Thyroid gland (tissue), 4 donors: ENCODE measurements at regions not wholly inside any gene's neighbourhood (a gene's known extent, or its start where the extent isn't known, plus 50 kb on each side); places are given as distances from the start of the nearest gene placed in this dataset.

ENCODE experiments used
- DNase-seq, 2 donors: peaks; one replicate each; pipeline ENCODE4 v3.0.0-alpha.2; 2019
- H3K27ac ChIP-seq, 3 donors: fragments of 200-600 bp; sonication (generic); 1 replicate in 2 of 3; 2 replicates in 1 of 3; pipeline ENCODE4 v1.5.1; 2016 to 2019; ENCODE audit warnings: mild to moderate bottlenecking in 1 of 3, moderate library complexity in 1 of 3
- H3K27me3 ChIP-seq: fragments of 200-600 bp; sonication (generic); one replicate; pipeline ENCODE4 v1.5.1; 2019
- H3K36me3 ChIP-seq, 2 donors: fragments of 200-600 bp; sonication (generic); one replicate each; pipeline ENCODE4 v1.5.1; 2016 to 2019
- H3K4me1 ChIP-seq, 2 donors: fragments of 200-600 bp; sonication (generic); one replicate each; pipeline ENCODE4 v1.5.1; 2017 to 2019
- H3K4me3 ChIP-seq, 3 donors: fragments of 200-600 bp; sonication (generic); replicated peaks in 1 of 3; 1 replicate in 2 of 3; 2 replicates in 1 of 3; pipeline ENCODE4 v1.5.1; 2016; ENCODE audit warnings: mild to moderate bottlenecking in 1 of 3
- H3K9me3 ChIP-seq: fragments of 200-600 bp; sonication (generic); one replicate; pipeline ENCODE4 v1.5.1; 2017
- CTCF ChIP-seq, 6 experiments: fragments of 200-600 bp in 3 of 6; fragments of 450-650 bp in 3 of 6; sonication (generic) in 3 of 6; IDR thresholded peaks; one replicate each; pipeline ENCODE4 v1.5.1; 2016 to 2019; ENCODE audit warnings: antibody characterized with exemption in 6 of 6, mild to moderate bottlenecking in 2 of 6, inconsistent platforms in 1 of 6, moderate library complexity in 1 of 6
- POLR2A ChIP-seq, 2 donors: fragments of 450-650 bp; IDR thresholded peaks; one replicate each; pipeline ENCODE4 v1.6.1; 2017; ENCODE audit warnings: antibody characterized with exemption in 2 of 2, mild to moderate bottlenecking in 2 of 2, moderate library complexity in 1 of 2
- WGBS, 2 donors: methylation state at CpG; one replicate each; pipeline ENCODE4 v1.1.5; 2017; 5-methylcytosine and 5-hydroxymethylcytosine counted together
- intact Hi-C: fragments of 100-400 bp; cut with DNase I; formaldehyde crosslinking; loops from one replicate; pipeline ENCODE4 v1.15.1; 2023

- Histone ChIP-seq H3K4me3 (no peak overlapping the region), H3K27ac (no peak overlapping the region), H3K36me3 (no peaks in the 10 kb centered on the region), H3K27me3 (no peaks in the 10 kb centered on the region), H3K9me3 (no peaks in the 10 kb centered on the region), H3K4me1 (no peaks in the 10 kb centered on the region)
- 82 to 87% methylated on average over 4 of the region's 4 CpGs for WGBS, 2 donors
- intact Hi-C loops: no loop called here
- no peak for DNase-seq
- no peak for TF ChIP-seq POLR2A (IDR thresholded peaks at IDR 0.05)
- no peak for TF ChIP-seq CTCF (IDR thresholded peaks at IDR 0.05)
Observed at GRCh38 chr18:77187189-77187588, 54.6 kb upstream of the MBP start.

GRCh38 chr18:77191071-77191751 lies 58.4 kb upstream of the GALR1 start:
- Histone ChIP-seq H3K4me3 (no peak overlapping the region), H3K9me3 (no peaks in the 10 kb centered on the region), H3K4me1 (no peaks in the 10 kb centered on the region), H3K27ac (no peak overlapping the region), H3K27me3 (no peaks in the 10 kb centered on the region), H3K36me3 (no peaks in the 10 kb centered on the region)
- no peak for TF ChIP-seq CTCF (IDR thresholded peaks at IDR 0.05)
- no peak for TF ChIP-seq POLR2A (IDR thresholded peaks at IDR 0.05)
- 98 to 100% methylated on average over 1 of the region's 1 CpG for WGBS, 2 donors
- intact Hi-C loops: no loop called here
- no peak for DNase-seq

GRCh38 chr18:77197073-77197472 lies 52.6 kb upstream of the GALR1 start:
- Histone ChIP-seq H3K27me3 (no peaks in the 10 kb centered on the region), H3K4me3 (no peak overlapping the region), H3K36me3 (no peaks in the 10 kb centered on the region), H3K4me1 (no peaks in the 10 kb centered on the region), H3K27ac (no peak overlapping the region), H3K9me3 (no peaks in the 10 kb centered on the region)
- intact Hi-C loops: no loop called here
- no peak for DNase-seq
- 88% methylated on average over 2 of the region's 2 CpGs for WGBS, 2 donors
- no peak for TF ChIP-seq POLR2A (IDR thresholded peaks at IDR 0.05)
- TF ChIP-seq CTCF (IDR thresholded peaks at IDR 0.05): no peak

GRCh38 chr18:77198663-77199062 lies 51.0 kb upstream of the GALR1 start:
- TF ChIP-seq POLR2A (IDR thresholded peaks at IDR 0.05) (no peak), CTCF (IDR thresholded peaks at IDR 0.05) (no peak)
- Histone ChIP-seq H3K27ac (no peak overlapping the region), H3K9me3 (no peaks in the 10 kb centered on the region), H3K4me1 (peaks cover 6% of the 10 kb centered on the region in 2 donors), H3K36me3 (no peaks in the 10 kb centered on the region), H3K27me3 (no peaks in the 10 kb centered on the region), H3K4me3 (no peak overlapping the region)
- 91 to 93% methylated on average over 16 of the region's 16 CpGs for WGBS, 2 donors
- DNase-seq: no peak
- intact Hi-C loops: no loop called here

- Histone ChIP-seq H3K36me3 (no peaks in the 10 kb centered on the region), H3K4me3 (no peak overlapping the region), H3K27ac (no peak overlapping the region), H3K9me3 (no peaks in the 10 kb centered on the region), H3K27me3 (no peaks in the 10 kb centered on the region), H3K4me1 (peaks cover 14% of the 10 kb centered on the region in 2 donors)
- intact Hi-C loops: loop anchor here (5.0 kb wide), 1 partner anchor 192 kb away; no protein-coding TSS in a partner anchor
- DNase-seq: no peak
- TF ChIP-seq POLR2A (IDR thresholded peaks at IDR 0.05): no peak
- no peak for TF ChIP-seq CTCF (IDR thresholded peaks at IDR 0.05)
Observed at GRCh38 chr18:77199707-77200106, 49.9 kb upstream of the GALR1 start.
